Calu3 (cell line): ENCODE measurements at regions not wholly inside any gene's neighbourhood (a gene's known extent, or its start where the extent isn't known, plus 50 kb on each side); places are given as distances from the start of the nearest gene placed in this dataset.

ENCODE experiments used
- BruUV-seq: library from RNA; stranded (reverse); fragments of 400-500 nt; replicated peaks from 2 replicates; lab custom pipeline; 2021; lab: Mats Ljungman, UMichigan
- CTCF ChIA-PET: fragments of 300-600 bp; sonication (Branson Sonifier 250); formaldehyde crosslinking; loops from one replicate; lab custom pipeline; 2022; ENCODE audit warnings: antibody characterized with exemption; lab: Charles Lee
- DNase-seq: peaks from one replicate; pipeline ENCODE4 v3.0.0; 2022
- H3K27ac Mint-ChIP-seq: one replicate; pipeline ENCODE4 v1.8.0; 2022; ENCODE audit warnings: mixed read lengths; ENCODE audit not compliant: unreplicated experiment
- H3K27me3 Mint-ChIP-seq: one replicate; pipeline ENCODE4 v1.8.0; 2022; ENCODE audit warnings: mixed read lengths; ENCODE audit not compliant: unreplicated experiment
- H3K36me3 Mint-ChIP-seq: one replicate; pipeline ENCODE4 v1.8.0; 2022; ENCODE audit warnings: mild to moderate bottlenecking, moderate library complexity, mixed read lengths; ENCODE audit not compliant: insufficient read depth, unreplicated experiment
- H3K4me1 Mint-ChIP-seq: one replicate; pipeline ENCODE4 v1.8.0; 2022; ENCODE audit warnings: mild to moderate bottlenecking, low read depth, mixed read lengths; ENCODE audit not compliant: unreplicated experiment
- H3K4me3 Mint-ChIP-seq: one replicate; pipeline ENCODE4 v1.8.0; 2022; ENCODE audit warnings: mild to moderate bottlenecking, low read depth, moderate library complexity, mixed read lengths; ENCODE audit not compliant: unreplicated experiment
- H3K9me3 Mint-ChIP-seq: one replicate; pipeline ENCODE4 v1.8.0; 2022; ENCODE audit warnings: low read depth, mixed read lengths; ENCODE audit not compliant: unreplicated experiment
- intact Hi-C: fragments of 100-400 bp; cut with micrococcal nuclease; formaldehyde crosslinking; loops from one replicate; pipeline ENCODE4 v1.10.0; 2022; ENCODE audit not compliant: unreplicated experiment
- TF ChIP-seq, protein P1 (sequence below): fragments of 200-600 bp; IDR thresholded peaks from one replicate; pipeline ENCODE4 v1.8.0; 2022; ENCODE audit warnings: antibody characterized with exemption; ENCODE audit not compliant: unreplicated experiment

DNA sequence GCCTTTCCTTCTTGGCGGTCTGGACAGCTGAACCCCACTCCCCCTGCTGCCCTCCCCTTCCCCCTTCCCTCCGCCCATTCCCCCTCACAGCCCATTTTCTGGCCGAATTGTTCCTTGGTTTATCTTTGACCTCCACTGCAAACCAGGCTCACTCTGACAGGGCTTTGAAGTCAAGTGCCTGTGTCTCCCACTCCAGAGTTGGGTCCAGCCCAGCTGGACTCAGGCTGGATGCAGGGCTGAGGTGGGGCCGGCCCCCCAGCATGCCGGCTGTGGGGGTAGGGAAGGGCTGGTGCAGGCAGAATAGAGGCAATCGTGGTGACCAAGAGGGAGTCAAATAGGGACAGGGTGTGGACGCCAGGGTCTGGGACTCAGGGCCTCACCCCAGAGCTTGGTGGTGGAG lies 57.0 kb upstream of the MRPS22 start:
- H3K9me3 Mint-ChIP-seq, result no peaks in the 10 kb centered on the region
- H3K36me3 Mint-ChIP-seq, result no peaks in the 10 kb centered on the region
- no peak overlapping the region for H3K27ac Mint-ChIP-seq
- intact Hi-C loops, result no loop called here
- CTCF ChIA-PET, result interaction anchor here (0.5 to 0.6 kb wide), 2 partner anchors 8 to 917 kb away, joined by 3 read pairs; no protein-coding TSS in a partner anchor
- H3K27me3 Mint-ChIP-seq, result peaks cover 9% of the 10 kb centered on the region
- no TSS peak for BruUV-seq
- no peak overlapping the region for H3K4me3 Mint-ChIP-seq
- no peak for DNase-seq
- TF ChIP-seq, protein P1, sequence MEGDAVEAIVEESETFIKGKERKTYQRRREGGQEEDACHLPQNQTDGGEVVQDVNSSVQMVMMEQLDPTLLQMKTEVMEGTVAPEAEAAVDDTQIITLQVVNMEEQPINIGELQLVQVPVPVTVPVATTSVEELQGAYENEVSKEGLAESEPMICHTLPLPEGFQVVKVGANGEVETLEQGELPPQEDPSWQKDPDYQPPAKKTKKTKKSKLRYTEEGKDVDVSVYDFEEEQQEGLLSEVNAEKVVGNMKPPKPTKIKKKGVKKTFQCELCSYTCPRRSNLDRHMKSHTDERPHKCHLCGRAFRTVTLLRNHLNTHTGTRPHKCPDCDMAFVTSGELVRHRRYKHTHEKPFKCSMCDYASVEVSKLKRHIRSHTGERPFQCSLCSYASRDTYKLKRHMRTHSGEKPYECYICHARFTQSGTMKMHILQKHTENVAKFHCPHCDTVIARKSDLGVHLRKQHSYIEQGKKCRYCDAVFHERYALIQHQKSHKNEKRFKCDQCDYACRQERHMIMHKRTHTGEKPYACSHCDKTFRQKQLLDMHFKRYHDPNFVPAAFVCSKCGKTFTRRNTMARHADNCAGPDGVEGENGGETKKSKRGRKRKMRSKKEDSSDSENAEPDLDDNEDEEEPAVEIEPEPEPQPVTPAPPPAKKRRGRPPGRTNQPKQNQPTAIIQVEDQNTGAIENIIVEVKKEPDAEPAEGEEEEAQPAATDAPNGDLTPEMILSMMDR, result no peak
- H3K4me1 Mint-ChIP-seq, result no peaks in the 10 kb centered on the region

DNA sequence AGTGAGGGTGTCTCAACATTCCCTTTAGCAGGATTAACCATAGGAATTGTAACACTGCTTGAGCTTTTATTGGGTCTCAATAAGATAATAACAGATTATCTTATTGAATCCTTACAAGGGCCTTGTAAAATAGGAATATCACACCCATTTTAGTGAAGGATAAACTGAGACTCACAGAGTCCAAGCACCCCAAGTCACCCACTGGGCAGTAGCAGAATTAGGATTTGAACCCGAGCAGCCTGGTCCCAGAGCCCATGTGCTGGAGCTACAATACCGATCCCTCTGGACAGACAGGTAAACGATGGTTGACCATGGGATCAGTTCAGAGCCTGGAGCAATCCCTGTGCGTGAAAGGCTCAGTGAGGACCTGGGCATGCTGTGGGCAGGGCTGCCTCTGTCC lies 56.3 kb upstream of the MRPS22 start:
- CTCF ChIA-PET, result interaction anchor here (0.5 kb wide), 1 partner anchor 9 kb away, joined by 3 read pairs; no protein-coding TSS in a partner anchor
- intact Hi-C loops, result no loop called here

GRCh38 chr3:139288266-139288821 lies 55.5 kb upstream of the MRPS22 start:
- H3K4me1 Mint-ChIP-seq, result peaks cover 10% of the 10 kb centered on the region
- no peaks in the 10 kb centered on the region for H3K27me3 Mint-ChIP-seq
- intact Hi-C loops, result no loop called here
- CTCF ChIA-PET, result interaction anchor here (0.5 to 1.8 kb wide), 2 partner anchors 14 to 486 kb away, joined by 4 to 5 read pairs; no protein-coding TSS in a partner anchor
- H3K36me3 Mint-ChIP-seq, result no peaks in the 10 kb centered on the region
- H3K9me3 Mint-ChIP-seq, result no peaks in the 10 kb centered on the region
- DNase-seq, result no peak
- no peak overlapping the region for H3K4me3 Mint-ChIP-seq
- TF ChIP-seq, protein P1, result no peak
- H3K27ac Mint-ChIP-seq, result no peak overlapping the region
- BruUV-seq, result no TSS peak

More for the DNA sequence above, 56.3 kb upstream of the MRPS22 start:
- Mint-ChIP-seq H3K27ac (no peak overlapping the region), H3K36me3 (no peaks in the 10 kb centered on the region), H3K4me1 (peaks cover 2% of the 10 kb centered on the region), H3K4me3 (no peak overlapping the region), H3K9me3 (no peaks in the 10 kb centered on the region), H3K27me3 (peaks cover 1% of the 10 kb centered on the region)
- TF ChIP-seq, protein P1, result no peak
- no peak for DNase-seq
- BruUV-seq, result no TSS peak

DNA sequence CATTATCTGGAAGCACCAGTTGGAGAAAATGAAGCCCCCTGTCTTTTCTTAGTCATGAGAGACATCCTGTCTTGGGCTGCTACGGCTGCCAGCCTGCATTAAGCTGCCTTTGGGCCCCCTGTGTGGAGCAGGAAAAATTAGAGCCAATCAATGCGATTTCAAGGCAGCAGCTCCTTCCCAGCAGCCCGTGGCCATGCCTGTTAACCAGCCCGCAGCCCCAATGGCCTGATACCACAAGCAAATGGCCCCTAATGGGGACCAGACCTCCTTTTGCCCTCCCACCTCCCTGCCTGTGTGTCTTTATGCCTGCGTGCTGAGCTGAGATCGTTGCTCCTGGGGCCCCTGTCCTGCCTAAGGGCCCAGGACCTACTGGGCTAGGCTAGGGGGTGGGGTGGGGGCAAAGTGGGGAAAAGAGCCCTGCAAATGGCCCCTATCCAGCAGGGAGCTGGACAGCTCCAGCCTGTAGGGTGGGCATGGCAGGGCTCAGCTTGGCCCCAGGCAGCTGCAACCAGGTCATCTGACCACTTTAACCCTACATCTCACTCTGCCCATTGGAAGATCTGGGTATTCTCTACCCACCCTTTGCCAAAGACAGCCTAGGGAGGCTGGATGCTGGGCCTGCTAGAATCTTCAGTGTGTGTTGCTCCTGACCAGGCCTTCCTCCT lies 53.8 kb upstream of the MRPS22 start:
- Mint-ChIP-seq H3K27ac (no peak overlapping the region), H3K27me3 (no peaks in the 10 kb centered on the region), H3K4me1 (peaks cover 17% of the 10 kb centered on the region), H3K36me3 (no peaks in the 10 kb centered on the region), H3K4me3 (no peak overlapping the region), H3K9me3 (no peaks in the 10 kb centered on the region)
- no TSS peak for BruUV-seq
- intact Hi-C loops, result no loop called here
- CTCF ChIA-PET, result interaction anchor here (1.8 kb wide), 1 partner anchor 12 kb away, joined by 4 read pairs; no protein-coding TSS in a partner anchor
- TF ChIP-seq, protein P1, result no peak
- DNase-seq, result no peak
